ENCODE measurements at regions not wholly inside any gene's neighbourhood (a gene's known extent, or its start where the extent isn't known, plus 50 kb on each side); places are given as distances from the start of the nearest gene placed in this dataset.

GRCh38 chr16:65333283-65333682 lies 211.4 kb upstream of the CDH11 start:
- intact Hi-C loops (cut with DNase I), result loop anchor here in 1 of 10 donors (10.0 kb wide), 1 partner anchor 58 kb away; no protein-coding TSS in a partner anchor
- TF ChIP-seq CTCF (IDR thresholded peaks at IDR 0.05), result no peak

GRCh38 chr16:65327346-65327745 lies 205.5 kb upstream of the CDH11 start:
- Histone ChIP-seq H3K4me3 (no peak overlapping the region), H3K36me3 (no peaks in the 10 kb centered on the region), H3K4me1 (no peaks in the 10 kb centered on the region), H3K27me3 (no peaks in the 10 kb centered on the region), H3K27ac (no peak overlapping the region), H3K9me3 (no peaks in the 10 kb centered on the region)
- WGBS, 2 donors, result 40 to 43% methylated on average over 2 of the region's 2 CpGs
- no peak for TF ChIP-seq CTCF (IDR thresholded peaks at IDR 0.05)
- intact Hi-C loops (cut with DNase I), result no loop called here
- DNase-seq, result no peak
- ATAC-seq, result no peak

More at GRCh38 chr16:65333283-65333682, 211.4 kb upstream of the CDH11 start:
- no peak overlapping the region for H3K27ac ChIP-seq
- no peak overlapping the region for H3K4me3 ChIP-seq
- WGBS, 2 donors, result 39 to 44% methylated on average over 2 of the region's 2 CpGs
- peaks cover 0 to 4% (median 0%) of the 10 kb centered on the region in 7 donors for H3K27me3 ChIP-seq
- H3K36me3 ChIP-seq, result no peaks in the 10 kb centered on the region
- ATAC-seq (no peak), DNase-seq (no peak)
- no peaks in the 10 kb centered on the region for H3K4me1 ChIP-seq
- no peaks in the 10 kb centered on the region for H3K9me3 ChIP-seq

GRCh38 chr16:65323655-65324237 lies 201.9 kb upstream of the CDH11 start:
- Histone ChIP-seq H3K4me1 (no peaks in the 10 kb centered on the region), H3K9me3 (no peaks in the 10 kb centered on the region), H3K27ac (no peak overlapping the region), H3K4me3 (no peak overlapping the region), H3K36me3 (no peaks in the 10 kb centered on the region), H3K27me3 (no peaks in the 10 kb centered on the region)
- no peak for TF ChIP-seq CTCF (IDR thresholded peaks at IDR 0.05)
- WGBS, 2 donors, result 70 to 78% methylated on average over 2 of the region's 2 CpGs
- no peak for ATAC-seq
- intact Hi-C loops (cut with DNase I), result no loop called here
- no peak for DNase-seq

GRCh38 chr16:65319621-65320231 lies 197.9 kb upstream of the CDH11 start:
- intact Hi-C loops (cut with DNase I), result loop anchor here in 1 of 10 donors (10.0 kb wide), 1 partner anchor 195 kb away; the partner anchor contains the start of gene CDH11
- no peak overlapping the region for H3K4me3 ChIP-seq
- no peak for DNase-seq
- TF ChIP-seq CTCF (IDR thresholded peaks at IDR 0.05), result no peak
- H3K9me3 ChIP-seq, result peaks cover 0 to 9% (median 0%) of the 10 kb centered on the region in 11 donors
- H3K27ac ChIP-seq, result no peak overlapping the region
- no peaks in the 10 kb centered on the region for H3K36me3 ChIP-seq
- peaks cover 0 to 10% (median 0%) of the 10 kb centered on the region in 9 donors for H3K4me1 ChIP-seq
- WGBS, 2 donors, result 55 to 58% methylated on average over 6 of the region's 6 CpGs
- H3K27me3 ChIP-seq, result no peaks in the 10 kb centered on the region
- ATAC-seq, result no peak
